Endothelial cell of umbilical vein (primary cell): ENCODE measurements at regions not wholly inside any gene's neighbourhood (a gene's known extent, or its start where the extent isn't known, plus 50 kb on each side); places are given as distances from the start of the nearest gene placed in this dataset.

Experiments used
- BruUV-seq: library from RNA; stranded (reverse); fragments of 400-500 nt; replicated peaks from 2 replicates; lab custom pipeline; 2021; lab: Mats Ljungman, UMichigan
- CTCF ChIA-PET: fragments of 300-600, 350-600 bp; sonication (Branson Sonifier 250); formaldehyde crosslinking; loops from one replicate; lab custom pipeline; 2021; ENCODE audit warnings: antibody characterized with exemption, inconsistent platforms; lab: Charles Lee
- POLR2A ChIA-PET: fragments of 300-600, 350-600 bp; sonication (Branson Sonifier 250); formaldehyde crosslinking; loops from one replicate; lab custom pipeline; 2021; ENCODE audit warnings: antibody characterized with exemption, inconsistent platforms; lab: Charles Lee
- DNase-seq: peaks from one replicate; pipeline ENCODE4 v3.0.0-alpha.2; 2011; ENCODE audit warnings: low read depth, low spot score
- FAIRE-seq: peaks from 2 replicates; lab custom pipeline; 2011; peaks lifted over from hg19 to GRCh38; lab: Jason Lieb, UNC
- H2AFZ ChIP-seq: 2 replicates; pipeline ENCODE4 v1.6.0; 2012; ENCODE audit warnings: low read depth, low read length, control low read depth, inconsistent platforms
- H3K27ac ChIP-seq: 2 replicates; pipeline ENCODE4 v1.5.1; 2011; ENCODE audit warnings: low read depth, mild to moderate bottlenecking, control low read depth, low read length, moderate library complexity; ENCODE audit not compliant: insufficient read depth
- H3K27me3 ChIP-seq, 2 experiments: 2 replicates each; pipeline versions ENCODE4 v1.6.0 to v1.6.1; 2011; ENCODE audit warnings: low read length in 2 of 2, mixed read lengths in 1 of 2; ENCODE audit not compliant: control insufficient read depth in 2 of 2, insufficient read depth in 2 of 2
- H3K36me3 ChIP-seq, 2 experiments: 2 replicates in 1 of 2; 3 replicates in 1 of 2; pipeline ENCODE4 v1.5.1; 2011; ENCODE audit warnings: low read length in 2 of 2, mild to moderate bottlenecking in 1 of 2, moderate library complexity in 1 of 2; ENCODE audit not compliant: control insufficient read depth in 2 of 2, insufficient read depth in 2 of 2; ENCODE audit errors: extremely low read depth in 1 of 2
- H3K4me1 ChIP-seq: 3 replicates; pipeline ENCODE4 v1.5.1; 2011; ENCODE audit warnings: mild to moderate bottlenecking, low read length; ENCODE audit not compliant: control insufficient read depth, insufficient read depth; ENCODE audit errors: extremely low read depth
- H3K4me2 ChIP-seq: 2 replicates; pipeline ENCODE4 v1.6.1; 2011; ENCODE audit warnings: low read length, control low read depth, mixed read lengths; ENCODE audit not compliant: insufficient read depth
- H3K4me3 ChIP-seq, 3 experiments: fragments of 200-600 bp in 1 of 3; sonication (generic), shearing (Covaris generic) in 1 of 3; replicated peaks in 1 of 3; 2 replicates each; pipeline ENCODE4 v1.5.1; 2011 to 2016; ENCODE audit warnings: control low read depth in 3 of 3, low read length in 3 of 3, mild to moderate bottlenecking in 2 of 3, inconsistent platforms in 1 of 3, low read depth in 1 of 3, moderate library complexity in 1 of 3; ENCODE audit not compliant: insufficient read depth in 1 of 3
- H3K79me2 ChIP-seq: 2 replicates; pipeline ENCODE4 v1.6.0; 2012; ENCODE audit warnings: low read length, inconsistent platforms; ENCODE audit not compliant: control insufficient read depth, insufficient read depth
- H3K9ac ChIP-seq: replicated peaks from 2 replicates; pipeline ENCODE3; 2011; ENCODE audit warnings: low read length, control low read depth; ENCODE audit not compliant: insufficient read depth; ENCODE audit errors: extremely low read depth
- H3K9me1 ChIP-seq: replicated peaks from 3 replicates; pipeline ENCODE4 v1.6.0; 2011; ENCODE audit warnings: mild to moderate bottlenecking, low read length; ENCODE audit not compliant: control insufficient read depth, insufficient read depth; ENCODE audit errors: extremely low read depth
- H3K9me3 ChIP-seq: replicated peaks from 2 replicates; pipeline ENCODE4 v1.5.1; 2012; ENCODE audit warnings: low read length, inconsistent platforms; ENCODE audit not compliant: control insufficient read depth, insufficient read depth
- H4K20me1 ChIP-seq: replicated peaks from 2 replicates; pipeline ENCODE3; 2011; ENCODE audit warnings: mild to moderate bottlenecking, low read length; ENCODE audit not compliant: control insufficient read depth, insufficient read depth; ENCODE audit errors: extremely low read depth
- CTCF ChIP-seq, 2 donors: IDR thresholded peaks; 1 replicate in 1 of 2; 2 replicates in 1 of 2; pipeline ENCODE4 v1.5.1; 2011; ENCODE audit warnings: low read length in 2 of 2, mild to moderate bottlenecking in 2 of 2, moderate library complexity in 2 of 2, control low read depth in 1 of 2, inconsistent platforms in 1 of 2, low read depth in 1 of 2; ENCODE audit not compliant: insufficient read depth in 1 of 2; ENCODE audit errors: extremely low read depth in 1 of 2
- EZH2 ChIP-seq: IDR thresholded peaks from 2 replicates; pipeline ENCODE4 v1.6.1; 2012; ENCODE audit warnings: borderline replicate concordance, low read depth, mild to moderate bottlenecking, moderate library complexity, low read length, inconsistent platforms; ENCODE audit not compliant: severe bottlenecking
- FOS ChIP-seq: IDR thresholded peaks from 2 replicates; pipeline ENCODE4 v1.6.1; 2011; ENCODE audit warnings: mild to moderate bottlenecking, low read length, moderate library complexity, borderline replicate concordance; ENCODE audit not compliant: insufficient read depth
- GATA2 ChIP-seq: IDR thresholded peaks from 2 replicates; pipeline ENCODE4 v1.7.0; 2011; ENCODE audit warnings: low read depth, mild to moderate bottlenecking, moderate library complexity, mixed read lengths, low read length; ENCODE audit not compliant: insufficient read length, insufficient read depth
- JUN ChIP-seq: IDR thresholded peaks from 2 replicates; pipeline ENCODE4 v1.6.1; 2011; ENCODE audit warnings: borderline replicate concordance, low read depth; ENCODE audit not compliant: insufficient read length, insufficient read depth
- MYC ChIP-seq: IDR thresholded peaks from one replicate; pipeline ENCODE4 v1.6.1; 2011; ENCODE audit warnings: mild to moderate bottlenecking, low read depth, low read length
- POLR2A ChIP-seq: IDR thresholded peaks from 2 replicates; pipeline ENCODE4 v1.6.1; 2012; ENCODE audit warnings: low read depth, mild to moderate bottlenecking, control low read depth, low read length
- POLR2AphosphoS5 ChIP-seq: IDR thresholded peaks from 2 replicates; pipeline ENCODE4 v1.6.1; 2012; ENCODE audit warnings: low read depth, mild to moderate bottlenecking, control low read depth, low read length, moderate library complexity; ENCODE audit not compliant: insufficient read depth
- dilution Hi-C: fragments of 300-500 bp; cut with MboI; formaldehyde crosslinking; loops from one replicate; pipeline ENCODE4 v1.15.0; 2019; ENCODE audit warnings: low sequenced_read_pairs; ENCODE audit not compliant: extremely low pct_ligation_motif_present
- intact Hi-C: fragments of 100-400 bp; cut with micrococcal nuclease; formaldehyde crosslinking; loops from one replicate; pipeline ENCODE4 v1.10.0; 2022

GRCh38 chr11:69552951-69553350, 71.5 kb downstream of the LINC01488 start:
- no peak for FAIRE-seq
- no peaks in the 10 kb centered on the region for H3K79me2 ChIP-seq
- H3K9me3 ChIP-seq: no peaks in the 10 kb centered on the region
- no peak overlapping the region for H3K9ac ChIP-seq
- no peak overlapping the region for H2AFZ ChIP-seq
- H3K4me3 ChIP-seq: no peak overlapping the region
- H3K4me2 ChIP-seq: no peak overlapping the region
- no peak for DNase-seq
- no TSS peak for BruUV-seq
- POLR2A ChIA-PET: no interaction called here
- no peaks in the 10 kb centered on the region for H3K4me1 ChIP-seq
- dilution Hi-C loops (no loop called here), intact Hi-C loops (no loop called here)
- no peaks in the 10 kb centered on the region for H3K36me3 ChIP-seq
- no peaks in the 10 kb centered on the region for H3K9me1 ChIP-seq
- CTCF ChIA-PET: no interaction called here
- peaks cover 0 to 7% of the 10 kb centered on the region in 2 experiments for H3K27me3 ChIP-seq
- TF ChIP-seq FOS (no peak), MYC (no peak), GATA2 (no peak), JUN (no peak), POLR2A (no peak), POLR2AphosphoS5 (no peak)
- H3K27ac ChIP-seq: no peak overlapping the region
- no peaks in the 10 kb centered on the region for H4K20me1 ChIP-seq

DNA sequence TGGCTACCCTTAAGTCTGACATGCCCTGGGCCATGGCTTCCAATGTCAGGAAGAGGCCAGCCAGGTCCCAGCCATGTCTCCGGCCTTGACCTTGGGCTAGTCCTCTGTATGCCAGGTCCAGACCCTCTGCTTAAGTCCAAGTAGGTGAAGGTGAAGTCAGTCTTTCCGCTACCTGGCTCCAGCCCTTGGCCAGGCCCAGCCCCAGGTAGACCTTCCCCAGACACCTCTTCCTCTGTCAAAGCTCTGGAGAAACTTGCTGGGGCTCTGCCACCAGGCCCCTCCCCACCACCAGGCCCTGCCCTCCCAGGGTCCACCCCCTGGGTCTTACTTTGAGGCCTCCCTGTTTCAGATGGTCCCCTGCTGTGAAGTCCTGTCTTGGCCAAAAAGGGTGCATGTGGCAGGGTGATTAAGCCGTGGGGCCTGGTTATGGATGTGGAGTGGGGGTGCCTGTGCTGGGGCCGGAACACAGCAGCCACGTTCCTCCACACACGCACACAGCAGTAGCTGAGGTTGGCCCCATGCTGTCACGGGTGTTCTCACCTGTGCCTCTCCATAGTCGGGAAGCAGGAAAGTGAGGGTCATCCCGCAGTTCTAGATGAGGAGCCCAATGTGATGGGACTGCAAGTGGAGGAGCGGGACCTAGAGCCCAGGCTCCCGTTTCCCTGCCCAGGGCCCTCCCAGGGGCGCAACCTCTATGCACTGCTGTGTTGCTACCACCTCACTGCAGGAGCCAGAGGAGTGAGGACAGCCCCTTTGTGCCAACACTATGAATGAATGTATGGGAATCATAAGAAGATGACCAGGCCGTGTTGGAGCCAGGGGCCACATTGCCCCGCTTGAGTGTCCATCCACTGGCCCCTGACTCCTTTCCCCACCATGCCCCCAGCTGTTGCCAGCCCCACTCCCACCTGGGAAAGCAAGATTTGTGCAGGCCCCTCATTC, 72.2 kb downstream of the LINC01488 start:
- ChIA-PET CTCF (no interaction called here), POLR2A (no interaction called here)
- H4K20me1 ChIP-seq: no peaks in the 10 kb centered on the region
- DNase-seq: no peak
- H3K9ac ChIP-seq: no peak overlapping the region
- H3K27ac ChIP-seq: no peak overlapping the region
- H3K79me2 ChIP-seq: no peaks in the 10 kb centered on the region
- no peak for FAIRE-seq
- H3K27me3 ChIP-seq: peaks cover 0 to 4% of the 10 kb centered on the region in 2 experiments
- no peaks in the 10 kb centered on the region for H3K9me3 ChIP-seq
- no peaks in the 10 kb centered on the region for H3K36me3 ChIP-seq
- no peaks in the 10 kb centered on the region for H3K4me1 ChIP-seq
- H2AFZ ChIP-seq: no peak overlapping the region
- no peak overlapping the region for H3K4me3 ChIP-seq
- BruUV-seq: no TSS peak
- no peaks in the 10 kb centered on the region for H3K9me1 ChIP-seq
- TF ChIP-seq EZH2 (no peak), FOS (no peak), CTCF (IDR thresholded peaks at IDR 0.05; ENCODE audit: extremely low read depth in 1 of 2, insufficient read depth in 1 of 2, low read depth in 1 of 2, low read length in 2 of 2) (no peak)
- dilution Hi-C loops (no loop called here), intact Hi-C loops (no loop called here)
- no peak overlapping the region for H3K4me2 ChIP-seq
